ENCODE measurements at regions not wholly inside any gene's neighbourhood (a gene's known extent, or its start where the extent isn't known, plus 50 kb on each side); places are given as distances from the start of the nearest gene placed in this dataset.

GRCh38 chr15:47964229-47964628, 156.6 kb upstream of the SLC24A5 start:
- TF ChIP-seq CTCF (conservative IDR thresholded peaks at IDR 0.05; ENCODE audit: low read length) (no peak), EZH2phosphoT487 (IDR thresholded peaks at IDR 0.05; ENCODE audit: borderline replicate concordance, low read depth, low read length) (no peak)

Measured in OCI-LY7 (cell line).